ENCODE measurements at regions not wholly inside any gene's neighbourhood (a gene's known extent, or its start where the extent isn't known, plus 50 kb on each side); places are given as distances from the start of the nearest gene placed in this dataset.

GRCh38 chr5:33184367-33184766 lies 256.4 kb upstream of the TARS1 start:
- no peak overlapping the region for H3K27ac ChIP-seq
- TF ChIP-seq ZFX (IDR thresholded peaks at IDR 0.05) = no peak
- TF ChIP-seq, protein P1, sequence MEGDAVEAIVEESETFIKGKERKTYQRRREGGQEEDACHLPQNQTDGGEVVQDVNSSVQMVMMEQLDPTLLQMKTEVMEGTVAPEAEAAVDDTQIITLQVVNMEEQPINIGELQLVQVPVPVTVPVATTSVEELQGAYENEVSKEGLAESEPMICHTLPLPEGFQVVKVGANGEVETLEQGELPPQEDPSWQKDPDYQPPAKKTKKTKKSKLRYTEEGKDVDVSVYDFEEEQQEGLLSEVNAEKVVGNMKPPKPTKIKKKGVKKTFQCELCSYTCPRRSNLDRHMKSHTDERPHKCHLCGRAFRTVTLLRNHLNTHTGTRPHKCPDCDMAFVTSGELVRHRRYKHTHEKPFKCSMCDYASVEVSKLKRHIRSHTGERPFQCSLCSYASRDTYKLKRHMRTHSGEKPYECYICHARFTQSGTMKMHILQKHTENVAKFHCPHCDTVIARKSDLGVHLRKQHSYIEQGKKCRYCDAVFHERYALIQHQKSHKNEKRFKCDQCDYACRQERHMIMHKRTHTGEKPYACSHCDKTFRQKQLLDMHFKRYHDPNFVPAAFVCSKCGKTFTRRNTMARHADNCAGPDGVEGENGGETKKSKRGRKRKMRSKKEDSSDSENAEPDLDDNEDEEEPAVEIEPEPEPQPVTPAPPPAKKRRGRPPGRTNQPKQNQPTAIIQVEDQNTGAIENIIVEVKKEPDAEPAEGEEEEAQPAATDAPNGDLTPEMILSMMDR (conservative IDR thresholded peaks at IDR 0.05) = no peak

GRCh38 chr5:33188089-33188488 lies 252.7 kb upstream of the TARS1 start:
- no peak for TF ChIP-seq ZFX (IDR thresholded peaks at IDR 0.05)
- TF ChIP-seq, protein P1 (conservative IDR thresholded peaks at IDR 0.05) = no peak
- H3K27ac ChIP-seq = no peak overlapping the region

DNA sequence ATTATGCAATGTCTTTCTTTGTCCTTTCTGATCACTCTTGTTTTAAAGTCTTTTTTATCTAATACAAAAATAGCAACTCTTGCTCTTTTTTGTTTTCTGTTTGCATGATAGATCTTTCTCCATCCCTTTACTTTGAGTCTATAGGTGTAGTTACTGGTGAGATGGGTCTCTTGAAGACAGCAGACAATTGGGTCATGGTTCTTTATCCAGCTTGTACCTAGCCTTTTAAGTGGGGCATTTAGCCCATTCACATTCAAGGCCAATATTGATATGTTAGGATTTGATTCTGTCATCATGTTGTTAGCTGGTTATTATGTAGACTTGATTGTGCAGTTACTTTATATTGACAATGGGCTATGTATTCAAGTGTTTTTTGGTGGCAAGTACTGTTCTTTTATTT lies 245.9 kb upstream of the TARS1 start:
- TF ChIP-seq, protein P1 (conservative IDR thresholded peaks at IDR 0.05) = no peak
- TF ChIP-seq ZFX (IDR thresholded peaks at IDR 0.05) = no peak
- H3K27ac ChIP-seq = no peak overlapping the region

DNA sequence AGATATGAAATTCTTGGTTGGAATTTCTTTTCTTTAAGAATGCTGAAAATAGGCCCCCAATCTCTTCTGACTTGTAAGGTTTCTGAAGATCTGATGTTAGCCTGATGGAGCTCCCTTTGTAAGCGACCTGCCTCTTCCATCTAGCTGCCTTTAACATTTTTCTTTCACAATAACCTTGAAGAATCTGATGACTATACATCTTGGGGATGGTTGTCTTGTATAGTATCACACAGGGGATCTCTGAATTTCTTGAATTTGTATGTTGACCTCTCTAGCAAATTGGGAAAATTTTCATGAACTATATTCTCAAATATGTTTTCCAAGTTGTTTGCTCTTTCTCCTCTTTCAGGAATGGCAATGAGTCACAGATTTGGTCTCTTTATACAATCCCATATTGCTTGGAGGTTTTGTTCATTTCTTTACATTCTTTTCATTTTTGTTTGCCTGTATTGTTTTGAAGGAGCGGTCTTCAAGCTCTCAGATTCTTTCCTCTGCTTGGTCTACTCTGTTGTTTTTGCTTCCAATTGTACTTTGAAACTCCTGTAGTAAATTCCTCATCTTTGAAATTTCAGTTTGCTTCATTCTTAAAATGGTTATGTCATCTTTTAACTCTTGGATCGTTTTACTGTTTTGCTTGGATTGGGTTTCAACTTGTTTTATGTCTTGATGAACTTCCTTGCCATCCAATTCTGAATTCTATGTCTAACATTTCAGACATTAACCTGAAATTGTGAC lies 245.2 kb upstream of the TARS1 start:
- H3K27ac ChIP-seq = no peak overlapping the region
- no peak for TF ChIP-seq ZFX (IDR thresholded peaks at IDR 0.05)
- TF ChIP-seq, protein P1 (conservative IDR thresholded peaks at IDR 0.05) = no peak

DNA sequence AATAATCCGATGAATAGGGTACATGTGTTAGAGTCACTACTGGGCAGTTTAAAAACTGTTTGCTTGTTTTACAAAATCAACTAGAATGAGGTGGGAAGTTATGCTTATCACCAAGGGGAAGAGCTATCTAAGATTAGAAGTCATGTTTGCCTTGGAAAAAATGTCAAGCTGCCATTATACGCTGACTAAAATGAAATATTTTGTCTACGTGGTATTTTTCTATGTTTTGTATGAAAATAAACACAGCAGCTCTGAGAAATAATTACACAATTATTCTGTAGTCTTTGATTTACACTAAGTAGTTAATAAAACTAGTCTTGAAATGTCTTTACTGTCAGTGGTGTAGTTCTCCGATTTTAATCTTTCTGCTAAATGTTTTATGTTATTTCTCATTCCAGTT lies 241.9 kb upstream of the TARS1 start:
- no peak overlapping the region for H3K27ac ChIP-seq
- TF ChIP-seq ZFX (IDR thresholded peaks at IDR 0.05) = no peak
- TF ChIP-seq, protein P1 (conservative IDR thresholded peaks at IDR 0.05) = no peak

GRCh38 chr5:33203931-33204330 lies 236.8 kb upstream of the TARS1 start:
- no peak overlapping the region for H3K27ac ChIP-seq
- no peak for TF ChIP-seq ZFX (IDR thresholded peaks at IDR 0.05)
- TF ChIP-seq, protein P1 (conservative IDR thresholded peaks at IDR 0.05) = no peak

GRCh38 chr5:33205079-33205478 lies 235.7 kb upstream of the TARS1 start:
- no peak for TF ChIP-seq ZFX (IDR thresholded peaks at IDR 0.05)
- TF ChIP-seq, protein P1 (conservative IDR thresholded peaks at IDR 0.05) = no peak
- no peak overlapping the region for H3K27ac ChIP-seq
